HEK293 (cell line): ENCODE measurements at regions not wholly inside any gene's neighbourhood (a gene's known extent, or its start where the extent isn't known, plus 50 kb on each side); places are given as distances from the start of the nearest gene placed in this dataset.

Experiments
- CTCF ChIA-PET: fragments of 350-600 bp; formaldehyde crosslinking; extraction: SDS; loops from one replicate; lab custom pipeline; 2021; ENCODE audit warnings: antibody characterized with exemption; lab: Yijun Ruan, JAX
- POLR2A ChIA-PET: fragments of 300-600 bp; formaldehyde crosslinking; extraction: SDS; loops from one replicate; lab custom pipeline; 2020; ENCODE audit warnings: antibody characterized with exemption, inconsistent platforms; lab: Yijun Ruan, JAX
- H3K27ac ChIP-seq: fragments of 200-500 bp; sonication (Bioruptor generic); 2 replicates; pipeline ENCODE4 v1.5.1; 2014; ENCODE audit warnings: low read depth, low read length, control low read depth, inconsistent platforms; ENCODE audit errors: extremely low read depth
- H3K36me3 ChIP-seq, 2 experiments: fragments of 200-500 bp in 1 of 2; sonication (Bioruptor generic) in 1 of 2; 1 replicate in 1 of 2; 2 replicates in 1 of 2; pipeline ENCODE4 v1.5.1; 2014 to 2017; ENCODE audit warnings: inconsistent platforms in 2 of 2, low read length in 2 of 2; ENCODE audit not compliant: control insufficient read depth in 2 of 2, insufficient read depth in 1 of 2
- H3K4me1 ChIP-seq: fragments of 200-500 bp; sonication (Bioruptor generic); 2 replicates; pipeline ENCODE4 v1.5.1; 2014; ENCODE audit warnings: mild to moderate bottlenecking, low read length, inconsistent platforms; ENCODE audit not compliant: control insufficient read depth, insufficient read depth
- H3K4me3 ChIP-seq: 2 replicates; pipeline ENCODE4 v1.5.1; 2011; ENCODE audit warnings: low read depth, mild to moderate bottlenecking, control low read depth, low read length, moderate library complexity
- H3K9me3 ChIP-seq: fragments of 200-500 bp; sonication (Bioruptor generic); 2 replicates; pipeline ENCODE4 v1.5.1; 2014; ENCODE audit warnings: low read depth, low read length, inconsistent platforms; ENCODE audit not compliant: control insufficient read depth, insufficient read depth
- GLI4 ChIP-seq: fragments of 450-650 bp; formaldehyde crosslinking; IDR thresholded peaks from 2 replicates; pipeline ENCODE4 v1.5.1; 2016; ENCODE audit warnings: missing biosample characterization, missing genetic modification characterization
- HIC1 ChIP-seq: fragments of 450-650 bp; formaldehyde crosslinking; IDR thresholded peaks from 2 replicates; pipeline ENCODE4 v1.5.1; 2016; ENCODE audit warnings: missing biosample characterization, missing genetic modification characterization
- RBAK ChIP-seq: fragments of 450-650 bp; formaldehyde crosslinking; IDR thresholded peaks from 2 replicates; pipeline ENCODE4 v1.5.1; 2016; ENCODE audit warnings: missing biosample characterization, missing genetic modification characterization
- WT1 ChIP-seq: fragments of 450-650 bp; formaldehyde crosslinking; IDR thresholded peaks from 2 replicates; pipeline ENCODE4 v1.5.1; 2016; ENCODE audit warnings: missing biosample characterization, missing genetic modification characterization
- YY1 ChIP-seq: fragments of 450-650 bp; formaldehyde crosslinking; IDR thresholded peaks from 2 replicates; pipeline ENCODE4 v1.5.1; 2018; ENCODE audit warnings: missing biosample characterization, missing genetic modification characterization
- ZFP3 ChIP-seq: fragments of 450-650 bp; formaldehyde crosslinking; IDR thresholded peaks from 2 replicates; pipeline ENCODE4 v1.5.1; 2016; ENCODE audit warnings: low read depth, missing biosample characterization, missing genetic modification characterization
- ZNF114 ChIP-seq: fragments of 450-650 bp; formaldehyde crosslinking; IDR thresholded peaks from 2 replicates; pipeline ENCODE4 v1.5.0; 2017; ENCODE audit warnings: missing biosample characterization, missing genetic modification characterization
- ZNF132 ChIP-seq: fragments of 450-650 bp; formaldehyde crosslinking; IDR thresholded peaks from 2 replicates; pipeline ENCODE4 v1.5.1; 2017; ENCODE audit warnings: missing biosample characterization, missing genetic modification characterization, borderline replicate concordance
- ZNF280D ChIP-seq: fragments of 450-650 bp; formaldehyde crosslinking; IDR thresholded peaks from 2 replicates; pipeline ENCODE4 v1.5.1; 2016; ENCODE audit warnings: missing biosample characterization, missing genetic modification characterization
- ZNF302 ChIP-seq: fragments of 450-650 bp; formaldehyde crosslinking; IDR thresholded peaks from 2 replicates; pipeline ENCODE4 v1.5.1; 2016; ENCODE audit warnings: missing biosample characterization, missing genetic modification characterization, low read depth
- ZNF311 ChIP-seq: fragments of 450-650 bp; formaldehyde crosslinking; IDR thresholded peaks from 2 replicates; pipeline ENCODE4 v1.5.1; 2017; ENCODE audit warnings: missing biosample characterization, missing genetic modification characterization, borderline replicate concordance
- ZNF391 ChIP-seq: fragments of 450-650 bp; formaldehyde crosslinking; IDR thresholded peaks from 2 replicates; pipeline ENCODE4 v1.5.1; 2016; ENCODE audit warnings: low read depth, missing biosample characterization, missing genetic modification characterization, borderline replicate concordance
- ZNF404 ChIP-seq: fragments of 450-650 bp; formaldehyde crosslinking; IDR thresholded peaks from 2 replicates; pipeline ENCODE4 v1.5.1; 2017; ENCODE audit warnings: missing biosample characterization, missing genetic modification characterization
- ZNF48 ChIP-seq: fragments of 450-650 bp; formaldehyde crosslinking; IDR thresholded peaks from 2 replicates; pipeline ENCODE4 v1.5.1; 2016; ENCODE audit warnings: missing biosample characterization, missing genetic modification characterization
- ZNF561 ChIP-seq: fragments of 450-650 bp; IDR thresholded peaks from 2 replicates; pipeline ENCODE4 v1.5.1; 2018; ENCODE audit warnings: missing biosample characterization, missing genetic modification characterization, borderline replicate concordance
- ZNF600 ChIP-seq: fragments of 450-650 bp; formaldehyde crosslinking; IDR thresholded peaks from 2 replicates; pipeline ENCODE4 v1.5.1; 2016; ENCODE audit warnings: missing biosample characterization, missing genetic modification characterization
- ZNF654 ChIP-seq: fragments of 450-650 bp; formaldehyde crosslinking; IDR thresholded peaks from 2 replicates; pipeline ENCODE4 v1.5.1; 2016; ENCODE audit warnings: low read depth, missing biosample characterization, missing genetic modification characterization
- ZNF664 ChIP-seq: fragments of 450-650 bp; formaldehyde crosslinking; IDR thresholded peaks from 2 replicates; pipeline ENCODE4 v1.5.1; 2016; ENCODE audit warnings: missing biosample characterization, missing genetic modification characterization
- ZNF677 ChIP-seq: fragments of 450-650 bp; IDR thresholded peaks from 2 replicates; pipeline ENCODE4 v1.5.0; 2018; ENCODE audit warnings: missing biosample characterization, mild to moderate bottlenecking, missing genetic modification characterization, moderate library complexity
- ZNF707 ChIP-seq: fragments of 450-650 bp; formaldehyde crosslinking; IDR thresholded peaks from 2 replicates; pipeline ENCODE4 v1.5.1; 2016; ENCODE audit warnings: missing biosample characterization, missing genetic modification characterization
- ZNF76 ChIP-seq: fragments of 450-650 bp; formaldehyde crosslinking; IDR thresholded peaks from 2 replicates; pipeline ENCODE4; 2016; ENCODE audit warnings: low read depth, missing biosample characterization, missing genetic modification characterization, borderline replicate concordance

GRCh38 chr6:141726248-141726647 lies 406.5 kb upstream of the GJE1 start (continued):
- TF ChIP-seq ZNF677 (tag by site-specific recombination) = no peak

GRCh38 chr6:141724731-141725130 lies 408.0 kb upstream of the GJE1 start:
- CTCF ChIA-PET = no interaction called here
- TF ChIP-seq HIC1 (tag by site-specific recombination) (no peak), ZNF114 (tag by site-specific recombination) (no peak), ZNF76 (tag by site-specific recombination) (no peak), WT1 (tag by site-specific recombination) (no peak), ZNF391 (tag by site-specific recombination) (no peak), ZFP3 (tag by site-specific recombination) (no peak), ZNF404 (tag by site-specific recombination) (no peak), GLI4 (no peak), ZNF654 (no peak), ZNF311 (tag by site-specific recombination) (no peak), RBAK (no peak), ZNF132 (no peak)

GRCh38 chr6:141719476-141719875 lies 413.2 kb upstream of the GJE1 start:
- CTCF ChIA-PET = no interaction called here
- TF ChIP-seq ZNF280D = no peak
- TF ChIP-seq ZNF664 (tag by site-specific recombination) = no peak
- TF ChIP-seq ZNF561 (tag by site-specific recombination) = no peak
- no peak for TF ChIP-seq ZNF600 (tag by site-specific recombination)
- no peak for TF ChIP-seq ZNF302 (tag by site-specific recombination)
- no peak for TF ChIP-seq ZNF707 (tag by site-specific recombination)
- no peak for TF ChIP-seq YY1
- no peak for TF ChIP-seq ZNF48 (tag by site-specific recombination)
- no peaks in the 10 kb centered on the region for H3K36me3 ChIP-seq
- no peaks in the 10 kb centered on the region for H3K9me3 ChIP-seq
- POLR2A ChIA-PET = no interaction called here
- H3K4me1 ChIP-seq = no peaks in the 10 kb centered on the region
- H3K27ac ChIP-seq = no peak overlapping the region
- no peak overlapping the region for H3K4me3 ChIP-seq

More at GRCh38 chr6:141724731-141725130, 408.0 kb upstream of the GJE1 start:
- no peak overlapping the region for H3K27ac ChIP-seq
- no peaks in the 10 kb centered on the region for H3K9me3 ChIP-seq
- no peaks in the 10 kb centered on the region for H3K4me1 ChIP-seq
- H3K4me3 ChIP-seq = no peak overlapping the region
- no peaks in the 10 kb centered on the region for H3K36me3 ChIP-seq
- POLR2A ChIA-PET = no interaction called here
